ENCODE measurements at regions not wholly inside any gene's neighbourhood (a gene's known extent, or its start where the extent isn't known, plus 50 kb on each side); places are given as distances from the start of the nearest gene placed in this dataset.
"Not testable (repeated sequence)": the region's sequence is repeated elsewhere in the genome, so short reads cannot be mapped to it uniquely, and the experiment has no call there.

DNA sequence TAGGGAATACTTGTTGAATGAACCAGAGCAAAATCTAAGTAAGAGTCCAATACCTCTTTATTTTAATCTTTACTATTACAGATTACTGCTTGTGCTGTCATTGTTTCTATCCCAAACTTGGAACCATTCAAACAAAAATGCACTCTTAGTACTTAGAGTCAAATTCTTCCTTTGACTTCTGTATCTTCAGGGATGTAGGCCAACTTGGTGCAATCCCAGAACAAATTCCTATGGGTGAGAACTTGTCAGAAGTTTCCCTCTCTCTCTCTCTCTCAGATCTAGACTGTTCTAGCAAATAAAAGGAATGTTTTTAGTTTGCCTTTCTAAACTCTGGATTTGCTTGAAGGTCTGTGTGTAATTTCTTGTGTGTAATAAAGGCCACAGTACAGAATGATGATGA lies 329.0 kb upstream of the TMTC4 start:
- DNase-seq (ENCODE audit: low spot score) (no peak), FAIRE-seq (no peak)

DNA sequence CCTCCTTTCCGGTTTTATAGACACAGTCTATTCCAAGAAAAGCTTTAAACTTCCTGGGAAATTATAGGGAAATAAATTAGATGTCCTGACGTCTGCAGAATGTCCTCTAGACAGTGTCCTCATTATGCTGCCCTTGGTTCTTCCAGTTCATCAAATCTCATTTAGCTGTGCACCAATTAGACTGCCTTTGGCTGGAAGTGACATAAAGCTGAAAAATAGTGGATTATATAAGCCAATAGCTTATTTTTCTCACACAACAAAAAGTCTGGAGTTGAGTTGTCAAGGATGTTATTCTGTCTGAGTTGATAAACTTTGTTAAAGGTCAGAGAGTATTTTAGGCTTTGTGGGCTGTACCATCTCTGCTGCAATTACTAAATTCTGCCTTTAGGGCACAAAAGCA lies 314.8 kb upstream of the TMTC4 start:
- no peak for DNase-seq (ENCODE audit: low spot score)
- no peak for FAIRE-seq

DNA sequence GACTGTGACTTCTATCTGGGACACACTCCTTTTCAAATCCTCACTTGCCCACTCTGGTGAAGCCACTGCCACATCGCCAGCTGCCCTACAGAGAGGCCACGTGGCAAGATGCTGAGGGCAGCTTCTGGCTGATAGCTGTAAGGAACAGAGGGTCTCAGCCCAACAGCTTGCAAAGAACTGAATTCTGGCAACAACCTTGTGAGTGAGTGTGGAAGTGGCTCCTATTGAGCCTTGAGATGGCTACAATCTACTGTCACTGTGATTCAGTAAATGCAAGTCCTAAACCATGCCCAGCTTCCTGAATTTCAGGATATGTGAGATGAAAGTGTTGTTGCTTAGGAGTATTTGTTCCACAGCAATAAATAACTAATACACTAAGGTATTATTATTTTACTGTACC lies 314.3 kb upstream of the TMTC4 start:
- FAIRE-seq (no peak), DNase-seq (ENCODE audit: low spot score) (no peak)

DNA sequence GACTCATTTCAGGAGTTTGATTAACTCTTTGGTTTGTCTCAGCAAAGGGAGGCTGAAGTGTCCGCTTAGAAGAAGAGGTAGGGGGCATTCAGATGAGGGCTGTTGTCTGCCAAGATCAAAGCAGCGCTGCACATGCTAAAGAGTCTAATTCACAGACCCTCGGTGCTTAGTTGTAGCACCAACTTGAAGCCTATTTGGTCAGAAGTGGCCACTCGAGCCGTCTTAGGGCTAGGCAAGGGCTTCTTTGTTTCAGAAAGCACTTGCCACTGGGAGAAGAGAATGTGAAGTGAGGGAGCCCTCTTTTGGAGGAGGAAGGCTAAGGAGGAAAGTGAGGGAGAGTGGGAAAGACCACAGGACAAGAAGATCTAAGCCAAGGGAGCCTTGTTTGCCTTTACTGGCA lies 313.4 kb upstream of the TMTC4 start:
- FAIRE-seq = no peak
- no peak for DNase-seq (ENCODE audit: low spot score)

DNA sequence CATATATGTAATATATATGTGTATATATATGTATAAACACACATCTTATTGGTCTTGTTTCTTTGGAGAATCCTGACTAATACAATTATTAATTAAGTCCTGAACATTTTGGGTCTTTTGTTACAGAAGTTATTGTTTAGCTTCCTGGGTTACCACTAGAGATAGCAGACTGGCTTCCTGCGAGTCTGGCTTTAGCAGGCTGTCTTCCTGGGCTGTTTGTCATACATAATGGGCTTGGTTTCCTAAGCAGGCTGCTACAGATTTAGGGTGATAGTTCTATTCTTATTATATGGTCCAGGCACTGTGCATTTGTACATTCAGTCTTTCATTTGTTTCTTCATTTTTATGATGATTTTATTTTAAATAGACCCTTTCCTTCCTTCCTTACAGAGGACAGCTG lies 312.0 kb upstream of the TMTC4 start:
- DNase-seq (ENCODE audit: low spot score) = no peak
- FAIRE-seq = no peak

DNA sequence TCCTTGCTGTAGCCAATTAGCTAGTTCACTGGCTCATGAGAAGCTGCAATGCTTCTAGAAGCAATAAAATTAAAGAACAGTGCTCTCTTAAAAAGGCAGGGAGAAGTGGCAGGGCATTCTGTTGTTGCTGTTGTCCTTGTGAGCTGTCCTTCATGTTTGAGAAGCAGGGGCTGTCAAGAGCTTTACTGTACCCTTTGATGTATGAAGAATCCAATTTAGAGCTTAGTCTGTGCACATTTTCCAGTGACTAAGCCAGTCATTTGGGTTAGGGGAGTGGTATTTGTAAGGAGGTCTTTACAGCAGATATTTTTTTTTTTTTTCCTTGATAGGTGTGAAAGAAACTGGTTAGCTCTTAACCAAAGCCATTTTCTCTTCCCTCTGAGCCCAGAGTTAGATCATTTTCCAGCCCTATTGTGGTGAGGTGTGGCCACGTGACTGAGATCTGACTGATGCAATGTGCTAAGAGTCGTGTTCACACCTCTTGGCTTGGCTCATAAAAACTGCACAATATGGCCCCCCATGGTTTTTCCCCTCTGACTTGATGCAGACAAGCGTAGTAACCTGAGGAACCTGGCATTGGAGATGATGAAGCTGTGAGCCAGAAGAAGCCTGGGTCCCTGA lies 309.6 kb upstream of the TMTC4 start:
- FAIRE-seq = no peak
- DNase-seq (ENCODE audit: low spot score) = no peak

DNA sequence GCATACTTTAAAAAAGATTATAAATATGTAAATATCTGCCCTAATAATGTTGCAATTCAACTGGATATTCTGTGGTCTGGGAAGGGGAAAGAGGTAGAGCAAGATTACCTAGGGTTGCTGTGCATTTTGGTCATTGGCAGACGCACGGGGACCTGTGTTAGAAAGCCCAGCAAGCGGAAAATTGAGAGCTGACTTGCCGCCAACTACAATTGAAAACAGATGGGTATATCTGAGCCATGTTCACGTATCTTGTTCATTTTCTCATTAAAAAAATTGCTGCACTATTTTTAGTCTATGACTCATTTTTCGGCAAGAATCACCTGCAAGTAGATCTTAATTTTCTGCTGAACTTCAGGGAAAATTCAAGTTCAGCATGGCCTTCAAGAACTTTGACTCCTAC lies 308.5 kb upstream of the TMTC4 start:
- FAIRE-seq (no peak), DNase-seq (ENCODE audit: low spot score) (no peak)

DNA sequence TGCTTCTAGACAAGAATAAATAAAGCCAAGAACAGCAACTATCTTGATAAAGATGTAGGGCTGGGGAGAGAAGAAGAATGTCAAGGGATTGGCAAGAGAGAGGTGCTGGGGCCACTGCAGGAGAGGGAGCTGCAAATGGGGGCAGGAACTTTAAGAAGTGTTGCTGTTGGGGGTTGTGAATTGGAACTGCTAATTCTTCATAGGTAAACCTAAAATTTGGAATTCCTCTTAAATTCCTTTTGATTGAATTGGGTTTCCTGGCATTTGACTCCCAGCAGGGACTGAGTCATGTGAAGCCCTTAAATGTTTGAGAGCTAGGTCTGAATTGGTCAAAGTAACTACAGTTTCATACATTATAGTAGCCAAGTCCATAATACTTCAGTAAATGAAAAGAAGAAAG lies 305.6 kb upstream of the TMTC4 start:
- no peak for FAIRE-seq
- DNase-seq (ENCODE audit: low spot score) = no peak

DNA sequence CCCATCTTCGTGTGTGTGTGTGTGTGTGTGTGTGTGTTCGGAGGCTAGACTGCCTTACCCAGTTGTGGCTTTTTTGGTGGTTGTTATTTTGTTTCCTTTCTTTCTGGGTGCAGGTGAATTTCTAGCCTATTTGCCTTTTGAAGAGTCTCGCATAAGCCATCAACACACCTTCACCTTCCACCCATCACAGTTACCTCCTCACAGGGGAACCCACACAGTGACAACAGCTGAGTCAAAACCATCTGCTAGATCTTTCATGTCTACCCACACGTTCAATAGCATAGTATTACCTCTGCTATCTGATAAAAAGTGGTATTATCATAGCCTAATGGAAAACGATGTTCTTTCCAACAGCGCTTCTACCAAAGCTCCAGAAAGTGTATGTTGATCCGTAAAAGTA lies 303.2 kb upstream of the TMTC4 start:
- no peak for FAIRE-seq

DNA sequence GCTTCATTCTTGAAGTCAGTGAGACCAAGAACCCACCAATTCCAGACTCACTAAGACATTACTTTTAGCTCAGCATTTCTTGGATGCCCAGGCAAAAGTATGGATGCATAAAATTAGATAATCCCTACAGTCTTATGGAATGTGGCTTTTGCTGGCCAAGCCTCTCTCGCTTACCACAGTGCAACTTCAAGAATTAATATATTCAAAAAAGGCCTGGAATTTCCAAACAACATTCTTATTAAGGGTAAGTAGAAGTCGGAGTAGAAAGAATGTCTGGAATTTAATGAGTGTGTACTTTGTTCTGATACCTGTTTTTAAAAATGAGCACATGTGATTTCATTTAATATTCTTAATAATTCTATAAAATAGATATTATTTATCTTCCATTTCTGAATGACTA lies 302.4 kb upstream of the TMTC4 start:
- no peak for FAIRE-seq
- DNase-seq (ENCODE audit: low spot score) = no peak

More for the DNA sequence above, 303.2 kb upstream of the TMTC4 start:
- no peak for DNase-seq (ENCODE audit: low spot score)

DNA sequence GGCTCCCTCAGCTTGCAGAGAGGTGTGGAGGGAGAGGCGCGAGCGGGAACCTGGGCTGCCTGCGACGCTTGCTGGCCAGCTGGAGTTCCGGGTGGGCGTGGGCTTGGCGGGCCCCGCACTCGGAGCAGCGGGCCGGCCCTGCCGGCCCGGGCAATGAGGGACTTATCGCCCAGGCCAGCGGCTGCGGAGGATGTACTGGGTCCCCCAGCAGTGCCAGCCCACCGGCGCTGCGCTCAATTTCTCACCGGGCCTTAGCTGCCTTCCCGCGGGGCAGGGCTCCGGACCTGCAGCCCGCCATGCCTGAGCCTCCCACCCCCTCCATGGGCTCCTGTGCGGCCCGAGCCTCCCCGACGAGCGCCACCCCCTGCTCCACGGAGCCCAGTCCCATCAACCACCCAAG lies 301.1 kb upstream of the TMTC4 start:
- FAIRE-seq; DNase-seq (ENCODE audit: low spot score): not testable (repeated sequence)

DNA sequence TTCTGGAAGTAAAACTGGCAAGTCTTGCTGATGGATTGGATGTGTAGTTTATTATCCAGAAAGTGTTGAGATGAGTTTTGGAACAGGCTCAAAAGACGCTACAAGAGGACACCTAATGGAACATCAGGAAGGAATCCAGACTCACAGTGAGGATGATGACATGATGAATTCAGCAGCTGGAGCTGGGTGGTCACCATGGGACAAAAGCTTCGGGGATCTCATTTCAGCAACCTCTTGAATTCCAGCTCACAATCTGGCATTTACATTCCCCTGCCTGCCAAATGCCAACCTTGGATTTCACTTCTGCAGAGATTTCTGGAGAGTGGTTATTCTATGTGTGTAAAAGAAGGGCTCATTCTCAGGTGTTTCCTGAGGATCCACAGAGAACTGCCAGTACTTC lies 288.0 kb upstream of the TMTC4 start:
- no peak for FAIRE-seq
- no peak for DNase-seq (ENCODE audit: low spot score)

DNA sequence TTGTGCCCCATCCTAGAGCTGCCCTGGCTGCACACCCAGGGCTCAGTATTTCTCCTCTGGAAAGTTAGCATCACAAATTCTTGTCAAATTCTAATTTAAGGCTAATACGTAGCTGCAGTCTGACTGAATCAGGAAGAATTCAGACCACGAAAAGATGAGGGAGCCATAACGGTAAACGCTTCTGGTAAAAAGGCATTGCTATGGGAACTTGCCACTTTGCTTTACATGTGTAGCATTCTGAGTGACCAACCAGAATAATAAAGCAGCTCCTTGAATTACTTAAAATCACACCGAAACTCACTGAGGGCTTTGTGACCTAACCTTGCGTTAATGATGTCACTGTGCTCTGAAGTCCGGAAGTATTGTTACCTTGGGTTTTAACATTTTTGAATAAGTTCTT lies 286.6 kb upstream of the TMTC4 start:
- FAIRE-seq (no peak), DNase-seq (ENCODE audit: low spot score) (no peak)

DNA sequence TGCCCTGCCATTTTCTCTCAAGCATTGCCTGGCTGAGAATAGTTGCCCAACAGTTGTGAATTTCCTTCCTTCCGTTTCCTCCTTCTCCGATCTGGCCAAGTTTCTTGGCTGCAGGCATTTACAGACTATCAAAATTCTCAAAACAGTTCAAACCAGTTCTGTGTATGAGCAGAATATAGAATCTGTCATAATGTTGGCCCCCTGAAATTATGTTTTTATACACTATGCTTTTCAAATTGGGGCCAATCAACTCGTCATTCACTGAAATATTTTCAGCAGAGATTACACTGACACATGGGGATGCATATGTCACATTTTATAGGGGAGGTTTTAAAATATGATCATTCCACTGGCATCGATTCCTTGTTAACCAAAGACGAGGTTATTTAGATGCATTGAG lies 284.2 kb upstream of the TMTC4 start:
- FAIRE-seq (no peak), DNase-seq (ENCODE audit: low spot score) (no peak)

DNA sequence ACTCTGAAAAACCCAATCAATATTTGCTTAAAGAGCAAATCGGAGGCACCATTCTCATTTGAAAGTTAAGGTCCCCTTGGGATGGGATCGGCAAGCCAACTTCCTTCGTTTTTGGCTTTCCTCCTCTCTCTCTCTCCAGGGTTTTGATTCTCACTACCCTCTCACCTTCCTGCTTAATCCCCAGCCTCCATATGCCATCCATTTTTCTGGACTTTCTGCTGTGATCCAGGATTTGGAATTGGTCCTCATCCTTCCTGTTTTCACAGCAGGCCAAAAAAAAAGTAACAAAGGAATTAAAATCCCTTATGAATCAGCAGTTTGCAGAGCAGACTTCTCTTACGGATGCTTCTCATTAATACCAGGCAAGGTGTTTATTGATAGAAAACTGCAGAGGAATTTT lies 283.1 kb upstream of the TMTC4 start:
- DNase-seq (ENCODE audit: low spot score) (no peak), FAIRE-seq (no peak)

DNA sequence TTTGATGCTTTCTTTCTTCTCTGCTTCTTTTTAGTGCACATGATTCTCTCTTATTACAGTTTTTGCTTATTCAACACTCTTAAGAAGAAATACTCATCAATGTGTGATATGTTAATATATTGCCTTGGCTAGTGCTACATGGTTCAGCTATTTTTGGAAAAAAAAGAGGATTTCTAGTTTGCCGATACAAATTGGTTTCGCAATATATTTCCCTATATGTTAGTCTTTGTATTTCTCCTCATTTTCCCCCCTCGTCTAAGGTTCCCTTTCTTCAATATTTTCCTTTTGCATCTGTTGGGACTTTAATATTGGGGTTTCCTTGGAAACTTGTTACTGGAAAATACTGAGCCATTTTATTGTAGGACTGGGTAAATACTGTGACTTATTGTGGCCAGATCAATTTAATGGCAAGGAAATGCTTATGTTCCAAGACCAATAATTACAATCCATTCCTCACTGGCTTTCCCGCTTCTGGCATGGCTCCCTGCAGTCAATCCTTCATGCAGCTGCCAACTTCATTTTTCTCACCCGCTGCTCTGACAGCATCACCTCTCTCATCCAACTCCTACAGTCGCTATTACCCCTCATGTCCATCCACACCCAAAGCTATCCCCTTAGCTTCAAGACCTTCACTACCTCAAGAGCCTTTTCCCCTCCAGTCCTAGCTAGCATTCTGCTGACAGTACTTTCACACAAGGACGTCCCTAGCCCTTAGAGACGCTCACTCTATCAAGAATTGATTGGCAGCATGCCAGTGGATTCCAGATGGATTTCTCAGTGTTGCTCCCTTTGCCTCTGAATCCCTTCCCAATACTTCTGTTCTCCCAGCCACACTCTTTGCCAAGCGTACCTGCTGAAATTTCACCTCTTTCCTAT lies 280.1 kb upstream of the TMTC4 start:
- FAIRE-seq (no peak), DNase-seq (ENCODE audit: low spot score) (peak; percentile 9)

DNA sequence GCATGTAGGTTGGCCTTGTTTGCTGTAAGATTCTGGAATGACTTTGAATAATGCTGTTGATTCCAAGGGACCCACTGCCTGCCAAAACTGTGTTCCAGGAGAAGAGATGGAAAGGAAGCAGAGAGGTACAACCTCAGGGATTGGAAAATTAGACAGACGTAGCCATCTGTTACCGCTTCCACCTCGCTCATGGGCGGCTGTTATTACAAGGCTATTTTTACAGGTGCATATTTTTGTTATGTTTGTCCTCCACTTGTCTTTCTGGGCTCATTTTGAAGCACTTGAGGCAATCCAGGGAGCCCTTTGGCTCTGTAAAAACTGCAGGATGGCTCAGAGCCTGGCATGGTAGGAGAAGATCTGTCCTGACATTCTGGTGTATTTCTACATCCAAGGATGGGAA lies 276.4 kb upstream of the TMTC4 start:
- FAIRE-seq (no peak), DNase-seq (ENCODE audit: low spot score) (no peak)

DNA sequence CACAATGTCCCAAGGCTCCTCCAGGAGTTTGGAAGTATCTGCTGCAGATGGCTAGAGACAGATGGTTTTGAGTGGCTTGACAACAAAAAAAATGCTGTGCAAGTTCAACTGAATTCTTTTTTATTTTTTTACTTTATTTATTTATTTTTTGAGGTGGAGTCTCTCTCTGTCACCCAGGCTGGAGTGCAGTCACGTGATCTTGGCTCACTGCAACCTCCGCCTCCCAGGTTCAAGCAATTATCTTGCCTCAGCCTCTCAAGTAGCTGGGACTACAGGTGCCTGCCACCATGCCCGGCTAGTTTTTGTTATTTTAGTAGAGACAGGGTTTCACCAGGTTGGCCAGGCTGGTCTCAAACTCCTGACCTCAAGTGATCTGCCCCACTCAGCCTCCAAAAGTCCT lies 274.3 kb upstream of the TMTC4 start:
- not testable (repeated sequence) for DNase-seq (ENCODE audit: low spot score); FAIRE-seq

DNA sequence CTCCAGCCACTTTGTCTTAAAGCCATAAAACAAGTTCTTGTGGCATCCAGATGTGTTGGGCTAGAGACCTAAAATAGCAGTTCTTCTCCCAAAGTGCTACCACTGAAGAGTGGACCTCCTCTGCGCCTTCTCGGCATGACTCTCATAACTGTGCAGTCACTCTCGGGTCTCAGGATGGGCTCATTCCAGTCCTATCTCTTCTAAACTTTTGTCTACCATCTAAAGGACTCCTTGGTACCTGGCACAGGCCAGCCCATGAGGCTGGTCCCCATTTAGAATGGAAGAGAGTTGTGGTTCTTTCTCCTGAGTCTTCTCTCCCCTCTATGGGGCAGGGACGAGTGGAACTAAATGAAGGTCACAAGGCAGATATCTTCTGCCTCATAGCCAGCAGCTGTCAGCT lies 272.0 kb upstream of the TMTC4 start:
- no peak for FAIRE-seq
- no peak for DNase-seq (ENCODE audit: low spot score)

DNA sequence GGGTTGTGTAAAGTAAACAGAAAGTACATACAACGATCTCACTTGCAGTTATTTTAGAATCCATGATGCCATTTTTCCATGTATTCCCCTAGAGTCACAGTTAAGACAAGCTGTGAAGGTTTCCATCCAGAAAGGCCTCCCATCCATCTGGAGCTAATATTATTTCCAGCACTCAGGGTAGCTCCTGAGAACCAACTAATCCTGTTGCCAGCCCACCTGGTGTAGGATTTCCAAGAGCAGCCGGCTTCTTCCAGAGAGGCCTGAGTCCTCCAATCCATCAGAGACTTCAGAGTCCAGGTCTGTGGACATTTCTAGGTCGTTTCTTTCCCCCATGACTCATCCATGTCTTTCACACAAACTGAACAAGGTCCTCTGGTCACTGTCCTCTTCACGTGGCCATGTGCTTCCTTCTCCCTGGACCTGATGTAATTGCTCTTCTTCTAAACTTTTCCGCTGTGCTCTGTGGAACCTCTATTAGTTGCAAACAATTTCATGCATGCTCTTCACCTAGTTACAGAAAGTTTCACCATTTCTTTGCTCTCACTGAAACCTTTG lies 270.3 kb upstream of the TMTC4 start:
- no peak for DNase-seq (ENCODE audit: low spot score)
- FAIRE-seq = no peak

DNA sequence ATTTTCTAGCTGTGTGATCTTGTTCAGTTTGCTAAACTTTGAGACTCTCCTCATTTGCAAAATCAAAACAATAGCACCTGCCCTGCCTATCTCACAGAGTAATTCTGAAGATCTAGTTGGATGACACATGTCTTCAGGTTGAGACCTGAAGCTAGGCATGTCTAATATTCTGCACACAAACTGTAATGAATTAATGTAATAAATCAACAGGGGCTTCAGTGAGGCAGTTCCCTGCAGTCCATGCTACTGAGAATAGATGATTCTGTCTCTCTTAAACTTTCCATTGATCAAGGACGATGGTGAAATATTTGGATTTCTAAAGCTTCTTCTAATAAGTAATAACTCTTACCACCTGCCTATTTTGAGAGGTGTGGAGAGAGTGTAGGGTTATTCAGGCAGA lies 268.1 kb upstream of the TMTC4 start:
- no peak for FAIRE-seq
- DNase-seq (ENCODE audit: low spot score) = no peak

DNA sequence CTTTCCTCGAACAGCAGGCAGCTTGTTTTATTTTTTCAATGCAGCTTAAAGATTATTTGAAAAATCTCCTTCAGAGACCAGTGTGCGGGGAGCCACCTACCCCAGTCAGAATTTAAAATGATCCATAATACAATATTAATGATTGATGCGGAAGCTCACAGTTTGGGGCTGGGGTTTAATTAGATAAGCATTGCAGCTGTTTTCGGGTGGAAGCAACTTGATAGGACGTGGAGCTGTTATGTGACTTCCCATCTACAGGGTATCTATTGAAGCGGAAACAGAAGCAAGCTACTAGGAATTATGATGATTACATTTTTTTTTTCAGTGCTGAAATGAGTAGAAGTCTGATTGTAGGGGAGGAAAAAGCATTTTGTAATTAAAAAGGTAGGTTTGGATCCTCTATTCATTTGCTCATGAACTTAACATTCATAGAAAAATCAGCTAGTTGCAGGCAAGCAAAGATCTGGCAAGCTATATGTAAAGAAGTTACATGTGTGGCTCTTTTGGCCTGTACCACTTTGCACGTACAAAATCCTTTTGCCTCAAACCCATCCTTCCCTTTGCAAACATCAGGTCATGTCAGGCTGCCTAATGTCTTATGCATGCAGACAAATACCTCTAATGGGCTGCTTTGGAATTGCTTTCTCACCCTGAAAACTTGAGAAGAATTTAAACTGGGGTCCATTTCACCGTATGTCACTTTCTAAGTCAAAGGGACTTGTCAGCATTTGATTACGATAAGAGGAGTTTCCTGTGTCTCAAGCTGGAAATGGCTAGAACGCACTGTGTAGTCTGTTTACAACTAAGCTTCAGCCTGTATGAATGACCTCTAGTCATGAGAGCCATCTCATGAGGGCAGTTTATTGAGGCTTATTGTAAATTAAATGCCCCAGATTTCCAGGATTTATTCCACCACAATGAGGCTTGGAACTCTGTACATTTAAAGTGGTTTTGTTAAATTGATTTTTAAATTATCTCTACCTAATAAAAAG lies 267.1 kb upstream of the TMTC4 start:
- no peak for DNase-seq (ENCODE audit: low spot score)
- FAIRE-seq = no peak
